OCI-LY7 (cell line): ENCODE measurements at regions not wholly inside any gene's neighbourhood (a gene's known extent, or its start where the extent isn't known, plus 50 kb on each side); places are given as distances from the start of the nearest gene placed in this dataset.

Source experiments
- CTCF ChIP-seq: fragments of 200-600 bp; sonication (generic); conservative IDR thresholded peaks from 2 replicates; pipeline ENCODE4 v1.5.1; 2014; ENCODE audit warnings: mild to moderate bottlenecking, antibody characterized with exemption, low read length, moderate library complexity, mixed read lengths
- EZH2phosphoT487 ChIP-seq: fragments of 200-600 bp; sonication (generic); IDR thresholded peaks from 2 replicates; pipeline ENCODE4 v1.6.1; 2018; ENCODE audit warnings: low read depth, borderline replicate concordance, mild to moderate bottlenecking, mixed run types, antibody characterized with exemption, low read length, moderate library complexity, mixed read lengths

GRCh38 chr6:115551527-115551926 is 509.2 kb downstream of the FRK start:
- TF ChIP-seq EZH2phosphoT487 (no peak), CTCF (no peak)
